HG03342 (cell line): ENCODE measurements at regions not wholly inside any gene's neighbourhood (a gene's known extent, or its start where the extent isn't known, plus 50 kb on each side); places are given as distances from the start of the nearest gene placed in this dataset.

ENCODE experiments used
- ATAC-seq: cut with Tn5 transposase; IDR thresholded peaks from one replicate; pipeline ENCODE4 v1.9.1; 2021; ENCODE audit warnings: mild to moderate bottlenecking, moderate library complexity; ENCODE audit not compliant: unreplicated experiment

GRCh38 chr7:41808541-41808940 lies 105.7 kb upstream of the INHBA start:
- ATAC-seq = no peak

GRCh38 chr7:41803569-41803968 lies 100.7 kb upstream of the INHBA start:
- ATAC-seq = no peak

- no peak for ATAC-seq
Observed at GRCh38 chr7:41796331-41796730, 93.4 kb upstream of the INHBA start.

DNA sequence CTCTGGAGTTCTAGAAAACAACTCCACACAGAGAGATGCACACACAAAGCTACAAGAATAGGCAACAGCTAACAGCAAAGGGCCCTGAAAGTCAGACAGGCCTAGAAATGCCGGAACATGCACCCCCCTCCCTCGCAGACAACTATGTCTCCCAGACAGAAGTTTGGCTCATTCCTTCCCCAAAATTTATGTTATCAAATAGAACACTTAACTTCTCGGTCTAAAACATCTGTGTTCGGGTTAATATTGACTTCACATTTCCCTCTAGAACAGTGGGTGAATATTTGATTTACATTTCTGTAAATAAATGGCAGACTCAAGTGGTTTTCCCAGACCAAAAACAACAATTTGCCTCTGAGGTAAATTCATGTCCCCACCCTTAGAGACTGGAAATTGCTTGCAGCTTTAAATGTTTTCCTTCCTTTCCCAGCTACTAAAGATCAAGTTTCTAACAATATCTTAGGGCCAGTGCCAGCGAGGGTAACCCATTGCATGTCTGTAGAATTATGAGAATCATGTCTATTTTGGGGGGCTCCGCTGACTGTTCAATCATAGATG lies 92.5 kb upstream of the INHBA start:
- ATAC-seq = no peak

- ATAC-seq = no peak
Observed at GRCh38 chr7:41793556-41793955, 90.7 kb upstream of the INHBA start.

GRCh38 chr7:41792120-41792519 lies 89.2 kb upstream of the INHBA start:
- ATAC-seq = no peak

- no peak for ATAC-seq
Observed at GRCh38 chr7:41788556-41788955, 85.7 kb upstream of the INHBA start.

DNA sequence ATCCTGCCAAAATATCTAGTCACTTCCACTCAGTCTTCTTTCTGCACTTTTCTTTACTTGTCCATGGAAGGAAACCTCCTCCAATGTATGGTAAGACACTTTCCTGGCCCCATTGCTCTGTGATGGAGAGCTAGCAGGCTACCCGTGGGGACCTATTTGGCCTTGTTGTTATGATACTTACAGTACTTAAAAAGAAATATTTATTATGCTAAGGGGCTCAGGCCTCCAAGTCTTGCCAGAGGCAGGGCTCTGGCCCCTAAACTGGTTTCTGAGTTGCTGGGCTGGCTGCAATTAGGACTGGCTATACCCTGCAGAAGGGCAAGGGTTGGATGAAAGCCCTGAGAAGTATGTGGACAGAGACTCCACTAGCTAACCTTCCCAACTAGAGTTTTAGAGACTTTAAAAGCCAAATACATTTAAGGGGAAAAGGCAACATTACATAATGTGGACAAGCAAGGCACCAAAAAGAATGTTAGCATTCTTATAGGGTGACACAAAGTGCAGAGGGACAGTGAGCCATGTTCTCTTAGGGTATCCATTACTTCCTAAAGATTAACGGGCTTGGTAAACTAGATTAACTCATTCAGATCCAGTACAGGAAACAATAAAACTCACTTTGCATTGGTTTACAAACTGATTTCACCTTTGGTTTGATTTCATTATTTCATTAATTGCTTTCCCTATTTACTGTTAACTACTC lies 84.9 kb upstream of the INHBA start:
- ATAC-seq = no peak

- no peak for ATAC-seq
Observed at GRCh38 chr7:41786944-41787343, 84.1 kb upstream of the INHBA start.

DNA sequence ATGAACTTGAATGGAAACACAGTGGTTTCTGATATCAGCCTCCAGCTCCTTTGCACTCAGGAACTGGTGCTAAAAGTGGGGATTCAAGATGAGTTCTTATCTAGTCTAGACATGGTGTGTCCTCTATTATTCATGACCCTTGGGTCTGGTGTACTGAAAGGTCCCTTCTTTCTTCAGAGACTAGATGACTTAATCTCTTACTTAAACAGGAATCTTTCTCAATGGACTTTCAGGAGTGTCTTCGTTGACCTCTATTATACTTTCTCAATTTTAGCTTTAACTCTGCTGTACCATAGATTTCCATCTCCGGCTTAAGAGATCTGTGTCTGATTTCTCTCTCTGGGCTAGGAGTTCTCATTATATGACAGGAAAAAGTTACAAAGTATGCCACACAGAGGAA lies 83.5 kb upstream of the INHBA start:
- no peak for ATAC-seq

DNA sequence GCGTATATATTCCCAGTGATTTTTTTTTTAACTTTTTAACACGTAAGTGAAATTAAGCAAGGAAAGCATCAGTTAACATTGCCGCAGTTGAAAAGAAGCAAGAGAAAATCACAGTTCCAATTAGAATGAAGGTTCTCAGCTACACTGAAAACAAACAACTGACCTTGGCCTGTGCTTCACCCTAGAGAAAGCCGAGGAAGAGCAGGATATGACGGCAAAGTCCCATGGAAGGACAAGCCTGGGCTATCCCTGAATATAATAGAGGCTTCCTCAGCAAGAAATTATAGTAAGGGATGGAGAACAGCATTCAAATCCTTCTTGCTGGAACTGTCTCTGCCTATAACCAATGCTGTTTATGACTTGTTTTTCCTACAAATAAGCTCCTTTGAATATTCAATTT lies 83.0 kb upstream of the INHBA start:
- ATAC-seq = no peak

- ATAC-seq = no peak
Observed at GRCh38 chr7:41785265-41785664, 82.4 kb upstream of the INHBA start.

GRCh38 chr7:41779918-41780317 lies 77.0 kb upstream of the INHBA start:
- no peak for ATAC-seq

- no peak for ATAC-seq
Observed at GRCh38 chr7:41777894-41778596, 75.2 kb upstream of the INHBA start.

- ATAC-seq = no peak
Observed at GRCh38 chr7:41774966-41775365, 72.1 kb upstream of the INHBA start.

DNA sequence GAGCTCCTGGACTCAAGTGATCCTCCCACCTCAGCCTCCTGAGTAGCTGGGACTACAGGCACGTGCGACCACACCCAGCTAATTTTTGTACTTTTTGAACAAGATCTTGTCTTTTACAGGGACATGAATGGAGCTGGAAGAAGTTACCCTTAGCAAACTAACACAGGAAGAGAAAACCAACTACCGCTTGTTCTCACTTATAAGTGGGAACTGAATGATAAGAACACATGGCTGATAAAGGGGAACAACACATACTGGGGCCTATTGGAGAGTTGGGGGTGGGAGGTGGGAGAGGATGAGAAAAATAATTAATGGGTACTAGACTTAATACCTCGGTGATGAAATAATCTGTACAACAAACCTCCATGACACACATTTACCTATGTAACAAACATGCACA lies 70.9 kb upstream of the INHBA start:
- no peak for ATAC-seq

DNA sequence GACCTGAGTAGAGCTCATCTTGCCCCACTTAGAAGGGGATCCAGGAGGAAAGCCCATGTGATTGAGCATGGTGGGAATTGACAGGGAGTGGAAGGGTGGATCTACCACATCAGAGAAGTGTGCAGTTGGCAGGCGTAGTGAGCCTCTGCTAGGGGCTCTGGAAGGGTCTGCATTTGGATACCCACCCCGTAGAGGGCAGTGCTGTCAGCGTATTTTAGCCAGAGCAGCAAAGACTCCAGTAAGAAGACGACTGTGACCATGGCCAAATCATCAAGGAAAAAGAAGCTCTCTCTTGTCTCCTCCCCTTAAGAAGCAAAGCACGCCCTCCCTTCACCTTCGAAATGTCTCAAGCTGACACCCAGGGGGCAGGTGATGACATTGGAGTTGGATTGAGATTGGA lies 68.8 kb upstream of the INHBA start:
- no peak for ATAC-seq

DNA sequence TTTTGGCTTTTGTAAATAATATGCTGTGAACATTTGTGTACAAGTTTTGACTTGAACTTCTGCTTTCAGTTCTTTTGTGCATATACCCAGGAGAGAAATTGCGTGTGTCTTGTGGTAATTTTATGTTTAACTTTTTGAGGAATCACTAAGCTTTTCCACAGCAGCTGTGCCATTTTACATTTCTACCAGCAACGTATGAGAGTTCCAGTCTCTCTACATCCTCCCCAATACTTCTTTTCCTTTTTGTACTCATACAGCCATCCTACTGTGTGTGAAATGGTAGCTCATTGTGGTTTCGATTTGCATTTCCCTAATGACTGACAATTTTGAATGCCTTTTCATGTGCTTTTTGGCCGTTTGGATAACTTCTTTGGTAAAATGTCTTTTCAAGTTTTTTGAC lies 66.3 kb upstream of the INHBA start:
- ATAC-seq = no peak

GRCh38 chr7:41763626-41764025 lies 60.7 kb upstream of the INHBA start:
- no peak for ATAC-seq

DNA sequence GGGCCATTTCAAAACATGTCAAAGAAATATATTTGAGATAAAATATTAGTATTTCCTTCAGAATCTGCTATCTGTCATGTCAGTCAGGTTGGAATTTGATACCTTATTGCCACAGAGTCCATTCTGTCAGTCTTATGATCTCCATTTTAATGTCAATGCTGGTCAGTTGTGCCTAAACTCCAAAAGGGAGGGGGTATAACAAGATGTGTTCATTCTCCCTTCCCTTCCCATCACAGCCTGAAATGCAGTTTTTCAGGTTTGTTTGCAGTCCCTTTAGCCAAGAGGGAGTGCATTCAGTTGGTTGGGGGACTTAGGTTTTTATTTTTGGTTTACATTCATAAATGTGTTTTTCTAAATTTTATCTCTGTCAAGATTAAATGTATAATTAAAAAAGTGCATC lies 59.8 kb upstream of the INHBA start:
- ATAC-seq = no peak

DNA sequence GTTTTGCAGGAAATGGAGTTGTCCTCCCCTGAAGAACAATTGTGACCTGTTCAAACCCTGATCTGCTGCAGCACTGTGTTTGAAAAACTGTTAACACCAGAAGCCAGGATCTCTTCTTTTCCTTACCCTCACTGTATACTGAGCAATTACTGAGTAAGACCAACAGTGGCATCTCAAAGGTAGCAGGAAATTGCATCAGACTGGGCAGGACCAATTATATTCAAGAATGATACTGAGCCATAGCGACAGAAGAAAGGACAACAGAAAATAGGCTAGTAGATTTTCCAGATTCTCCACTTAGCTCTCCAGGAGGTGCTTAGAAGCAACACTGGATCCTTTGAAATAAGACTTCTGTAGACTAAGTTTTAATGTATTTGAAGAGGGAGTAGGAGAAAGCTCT lies 57.4 kb upstream of the INHBA start:
- no peak for ATAC-seq

GRCh38 chr7:41758321-41758720 lies 55.4 kb upstream of the INHBA start:
- ATAC-seq = no peak
